Limb (tissue), 2 donors: ENCODE measurements at regions not wholly inside any gene's neighbourhood (a gene's known extent, or its start where the extent isn't known, plus 50 kb on each side); places are given as distances from the start of the nearest gene placed in this dataset.

ENCODE experiments used
- DNase-seq, 2 donors: peaks; one replicate each; pipeline ENCODE4 v3.0.0-alpha.2; 2016; ENCODE audit errors: extremely low spot score in 2 of 2

GRCh38 chr13:70666883-70667556 is 558.8 kb upstream of the KLHL1 start:
- no peak for DNase-seq

- no peak for DNase-seq
These were observed 554.1 kb upstream of the KLHL1 start for GRCh38 chr13:70662231-70662940.

GRCh38 chr13:70644052-70644451 is 535.8 kb upstream of the KLHL1 start:
- peak in 1 of 2 donors; percentile 3 for DNase-seq

- DNase-seq = no peak
These were observed 526.6 kb upstream of the KLHL1 start for GRCh38 chr13:70634893-70635292.

- DNase-seq = no peak
These were observed 522.0 kb upstream of the KLHL1 start for GRCh38 chr13:70630247-70630646.

GRCh38 chr13:70623239-70623638 is 515.0 kb upstream of the KLHL1 start:
- peak in 1 of 2 donors; percentile 35 for DNase-seq

GRCh38 chr13:70622796-70623195 is 514.5 kb upstream of the KLHL1 start:
- DNase-seq = no peak

- DNase-seq = no peak
These were observed 511.7 kb upstream of the KLHL1 start for GRCh38 chr13:70619936-70620335.

- DNase-seq = no peak
These were observed 508.6 kb upstream of the KLHL1 start for GRCh38 chr13:70616847-70617246.

- DNase-seq = peak in 1 of 2 donors; percentile 15
These were observed 505.0 kb upstream of the KLHL1 start for GRCh38 chr13:70613295-70613694.

- no peak for DNase-seq
These were observed 504.6 kb upstream of the KLHL1 start for GRCh38 chr13:70612881-70613280.

GRCh38 chr13:70604448-70604847 is 496.2 kb upstream of the KLHL1 start:
- no peak for DNase-seq

GRCh38 chr13:70593716-70594115 is 485.5 kb upstream of the KLHL1 start:
- no peak for DNase-seq

GRCh38 chr13:70585109-70585508 is 476.9 kb upstream of the KLHL1 start:
- no peak for DNase-seq

- DNase-seq = no peak
These were observed 472.6 kb upstream of the KLHL1 start for GRCh38 chr13:70580825-70581224.

- DNase-seq = no peak
These were observed 471.7 kb upstream of the KLHL1 start for GRCh38 chr13:70579941-70580340.

- no peak for DNase-seq
These were observed 463.0 kb upstream of the KLHL1 start for GRCh38 chr13:70571221-70571620.

GRCh38 chr13:70568571-70568970 is 460.3 kb upstream of the KLHL1 start:
- peak in 1 of 2 donors; percentile 64 for DNase-seq

GRCh38 chr13:70544706-70545105 is 436.5 kb upstream of the KLHL1 start:
- no peak for DNase-seq

GRCh38 chr13:70541451-70541850 is 433.2 kb upstream of the KLHL1 start:
- DNase-seq = no peak

GRCh38 chr13:70534466-70534865 is 426.2 kb upstream of the KLHL1 start:
- peak in 1 of 2 donors; percentile 55 for DNase-seq

GRCh38 chr13:70529652-70530051 is 421.4 kb upstream of the KLHL1 start:
- DNase-seq = no peak

- no peak for DNase-seq
These were observed 419.3 kb upstream of the KLHL1 start for GRCh38 chr13:70527599-70527998.
